HCT116 (cell line): ENCODE measurements at regions not wholly inside any gene's neighbourhood (a gene's known extent, or its start where the extent isn't known, plus 50 kb on each side); places are given as distances from the start of the nearest gene placed in this dataset.

Source experiments
- EGR1 ChIP-seq: IDR thresholded peaks from 2 replicates; pipeline ENCODE4 v1.6.1; 2012; ENCODE audit warnings: low read depth
- POLR2A ChIP-seq: IDR thresholded peaks from 2 replicates; pipeline ENCODE4 v1.7.0; 2011; ENCODE audit warnings: borderline replicate concordance; ENCODE audit not compliant: insufficient read depth, insufficient read length; ENCODE audit errors: extremely low read depth
- SRF ChIP-seq: IDR thresholded peaks from 2 replicates; pipeline ENCODE4 v1.6.1; 2012; ENCODE audit warnings: low read depth
- TF ChIP-seq, protein P1 (sequence below), 3 experiments: fragments of 200-600 bp in 1 of 3; sonication (generic) in 1 of 3; IDR thresholded peaks in 2 of 3; conservative IDR thresholded peaks in 1 of 3; 2 replicates each; pipeline ENCODE4 v1.5.1; 2012 to 2017; ENCODE audit warnings: low read depth in 2 of 3, low read length in 2 of 3, antibody characterized with exemption in 1 of 3, borderline replicate concordance in 1 of 3, control low read depth in 1 of 3, mild to moderate bottlenecking in 1 of 3, mixed read lengths in 1 of 3, mixed run types in 1 of 3, moderate library complexity in 1 of 3; ENCODE audit not compliant: insufficient read depth in 1 of 3
- TF ChIP-seq, protein P2 (sequence below): IDR thresholded peaks from 2 replicates; pipeline ENCODE4 v1.6.1; 2012
- TF ChIP-seq, protein P3 (sequence below): IDR thresholded peaks from 2 replicates; pipeline ENCODE4 v1.6.1; 2012; ENCODE audit warnings: low read depth

DNA sequence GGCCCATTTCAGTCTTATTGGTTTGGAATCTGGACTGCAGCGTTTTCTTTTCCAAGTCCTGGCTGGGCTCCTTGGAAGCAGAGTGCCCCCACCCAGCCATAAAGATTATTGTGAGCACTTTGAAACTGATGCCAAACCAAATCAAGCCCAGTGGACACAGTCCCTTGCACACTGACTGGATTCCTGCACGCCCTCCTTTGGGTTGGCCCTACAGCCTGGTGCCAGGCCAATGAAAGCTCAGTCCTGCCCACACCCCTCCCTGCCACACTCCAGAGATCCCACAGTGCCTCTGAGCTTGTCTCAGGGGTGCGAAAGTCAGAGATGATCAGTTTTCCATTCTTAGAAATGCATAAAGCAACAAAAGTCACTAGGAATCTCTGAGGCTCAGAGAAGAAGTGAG is 181.9 kb downstream of the CETN3 start:
- TF ChIP-seq SRF (no peak), POLR2A (no peak), EGR1 (no peak)
- TF ChIP-seq, protein P1, sequence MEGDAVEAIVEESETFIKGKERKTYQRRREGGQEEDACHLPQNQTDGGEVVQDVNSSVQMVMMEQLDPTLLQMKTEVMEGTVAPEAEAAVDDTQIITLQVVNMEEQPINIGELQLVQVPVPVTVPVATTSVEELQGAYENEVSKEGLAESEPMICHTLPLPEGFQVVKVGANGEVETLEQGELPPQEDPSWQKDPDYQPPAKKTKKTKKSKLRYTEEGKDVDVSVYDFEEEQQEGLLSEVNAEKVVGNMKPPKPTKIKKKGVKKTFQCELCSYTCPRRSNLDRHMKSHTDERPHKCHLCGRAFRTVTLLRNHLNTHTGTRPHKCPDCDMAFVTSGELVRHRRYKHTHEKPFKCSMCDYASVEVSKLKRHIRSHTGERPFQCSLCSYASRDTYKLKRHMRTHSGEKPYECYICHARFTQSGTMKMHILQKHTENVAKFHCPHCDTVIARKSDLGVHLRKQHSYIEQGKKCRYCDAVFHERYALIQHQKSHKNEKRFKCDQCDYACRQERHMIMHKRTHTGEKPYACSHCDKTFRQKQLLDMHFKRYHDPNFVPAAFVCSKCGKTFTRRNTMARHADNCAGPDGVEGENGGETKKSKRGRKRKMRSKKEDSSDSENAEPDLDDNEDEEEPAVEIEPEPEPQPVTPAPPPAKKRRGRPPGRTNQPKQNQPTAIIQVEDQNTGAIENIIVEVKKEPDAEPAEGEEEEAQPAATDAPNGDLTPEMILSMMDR (IDR thresholded peaks at IDR 0.05 in 2 of 3, conservative IDR thresholded peaks at IDR 0.05 in 1 of 3; ENCODE audit: borderline replicate concordance in 1 of 3, insufficient read depth in 1 of 3, low read depth in 2 of 3, low read length in 2 of 3), result no peak
- TF ChIP-seq, protein P2, sequence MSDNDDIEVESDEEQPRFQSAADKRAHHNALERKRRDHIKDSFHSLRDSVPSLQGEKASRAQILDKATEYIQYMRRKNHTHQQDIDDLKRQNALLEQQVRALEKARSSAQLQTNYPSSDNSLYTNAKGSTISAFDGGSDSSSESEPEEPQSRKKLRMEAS, result no peak
- TF ChIP-seq, protein P3, sequence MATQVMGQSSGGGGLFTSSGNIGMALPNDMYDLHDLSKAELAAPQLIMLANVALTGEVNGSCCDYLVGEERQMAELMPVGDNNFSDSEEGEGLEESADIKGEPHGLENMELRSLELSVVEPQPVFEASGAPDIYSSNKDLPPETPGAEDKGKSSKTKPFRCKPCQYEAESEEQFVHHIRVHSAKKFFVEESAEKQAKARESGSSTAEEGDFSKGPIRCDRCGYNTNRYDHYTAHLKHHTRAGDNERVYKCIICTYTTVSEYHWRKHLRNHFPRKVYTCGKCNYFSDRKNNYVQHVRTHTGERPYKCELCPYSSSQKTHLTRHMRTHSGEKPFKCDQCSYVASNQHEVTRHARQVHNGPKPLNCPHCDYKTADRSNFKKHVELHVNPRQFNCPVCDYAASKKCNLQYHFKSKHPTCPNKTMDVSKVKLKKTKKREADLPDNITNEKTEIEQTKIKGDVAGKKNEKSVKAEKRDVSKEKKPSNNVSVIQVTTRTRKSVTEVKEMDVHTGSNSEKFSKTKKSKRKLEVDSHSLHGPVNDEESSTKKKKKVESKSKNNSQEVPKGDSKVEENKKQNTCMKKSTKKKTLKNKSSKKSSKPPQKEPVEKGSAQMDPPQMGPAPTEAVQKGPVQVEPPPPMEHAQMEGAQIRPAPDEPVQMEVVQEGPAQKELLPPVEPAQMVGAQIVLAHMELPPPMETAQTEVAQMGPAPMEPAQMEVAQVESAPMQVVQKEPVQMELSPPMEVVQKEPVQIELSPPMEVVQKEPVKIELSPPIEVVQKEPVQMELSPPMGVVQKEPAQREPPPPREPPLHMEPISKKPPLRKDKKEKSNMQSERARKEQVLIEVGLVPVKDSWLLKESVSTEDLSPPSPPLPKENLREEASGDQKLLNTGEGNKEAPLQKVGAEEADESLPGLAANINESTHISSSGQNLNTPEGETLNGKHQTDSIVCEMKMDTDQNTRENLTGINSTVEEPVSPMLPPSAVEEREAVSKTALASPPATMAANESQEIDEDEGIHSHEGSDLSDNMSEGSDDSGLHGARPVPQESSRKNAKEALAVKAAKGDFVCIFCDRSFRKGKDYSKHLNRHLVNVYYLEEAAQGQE, result no peak
